Stimulated activated CD8-positive, alpha-beta memory T cell treated with anti-CD3 and anti-CD28 coated beads, Interleukin-15, amount 100 ng/mL, for 24 hours (primary cell): ENCODE measurements at regions not wholly inside any gene's neighbourhood (a gene's known extent, or its start where the extent isn't known, plus 50 kb on each side); places are given as distances from the start of the nearest gene placed in this dataset.

Experiments
- DNase-seq: peaks from one replicate; pipeline ENCODE4 v3.0.0-alpha.2; 2020; ENCODE audit warnings: low read depth

DNA sequence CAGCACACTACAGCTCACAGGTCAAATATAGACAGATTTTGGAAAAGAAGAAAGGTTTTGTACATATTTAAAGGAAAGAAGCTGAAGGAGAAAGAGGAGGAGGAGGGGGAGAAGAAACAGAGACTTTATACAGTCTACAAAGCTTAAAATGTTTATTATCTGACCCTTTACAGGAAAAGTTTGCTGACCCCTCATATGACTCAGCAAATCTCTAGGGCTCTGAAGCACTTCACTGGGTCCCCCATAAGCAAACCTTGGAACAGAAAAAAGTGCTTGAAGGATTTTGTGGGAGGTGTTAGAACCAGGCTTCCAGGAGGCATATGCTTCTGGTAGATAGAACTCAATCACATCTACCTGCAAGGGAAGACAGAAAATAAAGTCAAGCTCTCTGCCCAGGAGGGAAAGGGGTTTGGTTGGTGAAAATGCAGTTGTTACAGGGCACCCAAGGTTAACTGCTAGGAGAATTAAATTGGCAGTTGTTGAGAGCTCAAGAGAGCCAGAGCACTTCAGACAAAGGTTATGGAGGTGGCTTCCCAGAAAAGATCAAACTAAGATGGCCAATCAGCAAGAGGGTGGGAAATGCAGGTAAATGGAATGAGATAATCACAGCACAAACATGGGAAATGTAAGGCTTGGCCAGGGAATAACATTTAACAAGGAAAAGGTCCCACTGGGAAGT lies 207.4 kb upstream of the SGK1 start:
- DNase-seq: no peak

DNA sequence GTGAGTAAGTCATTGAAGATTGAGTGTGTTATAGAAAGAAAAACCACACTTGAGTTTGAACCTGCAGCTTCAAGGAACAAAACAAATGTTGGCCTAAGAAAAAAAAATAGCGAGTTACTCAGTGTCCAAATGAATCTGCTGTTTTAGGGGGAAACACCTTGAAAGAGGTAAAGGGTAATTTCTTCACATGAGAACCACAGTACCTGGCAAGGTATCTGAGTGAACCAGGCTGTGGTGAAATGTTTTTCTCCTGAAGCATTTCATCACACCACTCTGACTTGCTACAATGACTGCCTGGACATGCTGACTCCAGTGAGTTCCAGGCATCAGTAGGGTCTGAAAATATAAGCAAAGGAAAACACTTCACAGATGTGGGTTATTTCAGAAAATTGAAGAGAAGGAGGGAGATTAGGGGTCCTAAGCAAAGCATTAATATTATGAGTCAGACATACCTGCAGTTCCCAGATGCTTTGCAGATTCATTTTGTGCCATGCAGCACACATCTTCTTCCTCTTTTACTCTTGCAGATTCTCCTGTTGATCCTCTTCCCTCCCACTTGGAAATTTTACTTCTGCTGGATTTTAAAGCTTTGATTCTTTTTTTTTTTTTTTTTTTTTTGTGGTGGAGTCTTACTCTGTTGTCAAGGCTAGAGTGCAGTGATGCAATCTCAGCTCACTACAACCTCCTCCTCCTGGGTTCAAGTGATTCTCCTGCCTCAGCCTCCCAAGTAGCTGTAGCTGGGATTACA lies 206.2 kb upstream of the SGK1 start:
- no peak for DNase-seq

DNA sequence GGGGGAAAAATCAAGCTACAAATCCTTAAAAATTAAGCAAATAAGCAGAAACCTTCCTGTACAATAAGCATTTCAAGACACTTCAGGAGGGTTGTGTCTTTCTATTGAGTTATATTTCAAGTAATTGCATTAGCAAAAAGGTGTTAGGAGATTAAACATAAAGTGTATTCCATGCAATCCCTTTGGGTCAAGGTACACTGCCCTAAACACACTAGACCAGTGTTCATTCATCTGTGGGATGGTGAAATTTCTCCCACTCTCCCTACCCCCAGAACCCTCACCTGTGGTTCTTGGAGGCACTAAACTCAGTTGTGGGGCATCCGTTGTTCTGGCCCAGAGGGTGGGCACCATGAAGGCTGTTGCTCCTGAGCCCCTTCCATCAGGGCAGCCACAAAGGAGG lies 205.1 kb upstream of the SGK1 start:
- no peak for DNase-seq

- DNase-seq: no peak
Observed at GRCh38 chr6:134521116-134521501, 203.2 kb upstream of the SGK1 start.

DNA sequence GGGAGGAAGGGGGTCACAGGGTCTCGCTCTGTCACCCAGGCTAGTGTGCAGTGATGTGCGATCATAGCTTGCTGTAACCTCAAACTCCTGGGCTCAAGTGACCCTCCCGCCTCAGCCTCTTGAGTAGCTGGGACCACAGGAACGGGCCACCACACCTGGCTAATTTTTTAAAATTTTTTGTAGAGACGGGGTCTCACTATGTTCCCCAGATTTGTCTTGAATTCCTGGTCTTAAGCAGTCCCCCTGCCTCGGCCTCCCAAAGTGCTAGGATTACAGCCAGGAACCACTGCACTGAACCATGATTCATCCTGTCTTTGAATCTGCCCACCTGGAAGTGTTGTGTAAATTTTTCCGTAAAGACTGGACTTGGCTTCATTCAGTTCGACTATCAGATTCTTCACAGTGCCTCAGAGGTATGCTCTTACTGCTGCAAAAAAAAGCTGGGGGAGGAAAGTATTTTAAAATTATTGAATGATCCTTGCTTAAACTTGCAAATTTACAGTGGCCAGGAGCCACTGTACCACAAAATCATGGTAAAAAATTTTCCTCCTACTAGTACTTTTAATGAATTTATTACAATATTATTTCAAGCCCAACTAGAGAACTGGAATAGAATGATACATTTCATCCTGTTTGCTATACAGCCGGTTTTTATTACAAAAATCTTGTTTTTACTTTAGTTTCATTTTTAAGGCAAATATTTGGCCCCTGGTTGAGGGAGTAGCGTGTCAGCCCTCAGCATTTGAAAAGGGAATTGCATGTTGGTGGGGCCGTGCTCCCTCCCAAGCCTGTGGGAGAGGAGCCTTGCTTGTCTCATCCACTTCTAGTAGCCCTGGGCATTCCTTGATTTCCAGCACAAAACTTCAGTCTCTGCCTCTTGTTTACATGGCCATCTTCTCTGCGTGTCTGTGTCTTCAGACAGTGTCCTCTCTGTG lies 202.5 kb upstream of the SGK1 start:
- no peak for DNase-seq

DNA sequence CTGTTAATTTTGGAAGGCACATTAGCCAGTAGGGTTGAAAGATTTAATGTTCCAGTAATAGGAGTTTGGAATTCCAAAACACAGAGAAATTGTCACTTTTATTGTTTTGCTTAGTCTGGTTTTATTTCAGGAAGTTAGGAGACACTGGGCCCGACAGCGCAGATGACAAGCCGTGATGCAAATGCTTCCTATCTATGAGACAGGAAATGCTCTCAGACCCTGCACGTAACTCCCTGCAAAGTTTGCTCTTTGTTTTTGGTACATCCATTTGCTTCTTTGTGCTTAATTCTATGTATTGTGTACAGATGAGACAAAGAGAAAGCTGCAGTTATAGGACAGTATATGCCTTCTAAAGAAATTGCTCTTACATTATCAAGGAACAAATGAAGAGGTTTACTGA lies 201.6 kb upstream of the SGK1 start:
- DNase-seq: no peak

DNA sequence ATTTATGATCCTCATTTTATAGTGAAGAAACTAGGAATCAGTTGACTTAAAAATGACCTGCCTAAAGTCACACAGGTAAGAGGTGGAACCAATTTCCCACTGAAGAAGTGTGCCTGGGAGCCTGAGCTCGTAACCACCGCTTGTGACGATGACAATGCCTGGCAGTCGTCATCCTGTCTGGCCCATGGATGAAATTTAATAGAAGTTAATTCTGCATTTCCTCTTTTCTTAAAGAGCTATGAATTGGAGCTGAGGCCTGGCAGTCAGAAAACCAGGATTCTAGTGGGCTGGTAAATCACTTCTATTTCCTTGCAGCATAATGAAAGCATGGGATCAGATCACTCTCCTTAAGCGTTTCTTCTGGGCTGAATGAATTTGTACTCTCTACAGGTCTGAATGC lies 200.0 kb upstream of the SGK1 start:
- no peak for DNase-seq

DNA sequence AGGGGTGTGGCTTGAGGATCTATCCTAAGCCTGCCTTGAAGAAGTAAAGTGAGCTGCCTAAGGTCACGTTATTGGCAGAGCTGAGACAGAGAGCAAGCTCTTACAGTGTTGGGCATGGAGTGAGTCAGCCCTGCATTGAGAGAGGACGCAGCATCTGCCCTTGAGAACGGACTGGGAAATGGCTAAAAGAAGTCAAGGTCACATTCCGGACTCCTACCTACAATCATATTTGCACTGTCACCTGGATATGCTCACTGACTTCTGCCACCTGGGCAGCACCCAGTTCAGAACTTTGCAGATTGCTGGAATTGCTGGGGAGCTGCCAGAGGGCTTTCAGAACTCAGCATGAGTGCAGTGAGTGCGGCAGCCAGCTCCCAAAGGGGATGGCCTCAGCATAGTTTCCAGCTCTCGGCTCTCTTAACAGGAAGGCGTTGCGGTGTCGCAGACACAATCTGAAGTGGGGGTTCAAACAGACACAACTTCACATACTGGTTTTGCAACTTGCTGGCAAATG lies 199.3 kb upstream of the SGK1 start:
- no peak for DNase-seq

GRCh38 chr6:134516582-134516981 lies 198.7 kb upstream of the SGK1 start:
- DNase-seq: no peak

GRCh38 chr6:134515986-134516385 lies 198.1 kb upstream of the SGK1 start:
- DNase-seq: no peak

GRCh38 chr6:134512981-134513391 lies 195.1 kb upstream of the SGK1 start:
- DNase-seq: no peak

DNA sequence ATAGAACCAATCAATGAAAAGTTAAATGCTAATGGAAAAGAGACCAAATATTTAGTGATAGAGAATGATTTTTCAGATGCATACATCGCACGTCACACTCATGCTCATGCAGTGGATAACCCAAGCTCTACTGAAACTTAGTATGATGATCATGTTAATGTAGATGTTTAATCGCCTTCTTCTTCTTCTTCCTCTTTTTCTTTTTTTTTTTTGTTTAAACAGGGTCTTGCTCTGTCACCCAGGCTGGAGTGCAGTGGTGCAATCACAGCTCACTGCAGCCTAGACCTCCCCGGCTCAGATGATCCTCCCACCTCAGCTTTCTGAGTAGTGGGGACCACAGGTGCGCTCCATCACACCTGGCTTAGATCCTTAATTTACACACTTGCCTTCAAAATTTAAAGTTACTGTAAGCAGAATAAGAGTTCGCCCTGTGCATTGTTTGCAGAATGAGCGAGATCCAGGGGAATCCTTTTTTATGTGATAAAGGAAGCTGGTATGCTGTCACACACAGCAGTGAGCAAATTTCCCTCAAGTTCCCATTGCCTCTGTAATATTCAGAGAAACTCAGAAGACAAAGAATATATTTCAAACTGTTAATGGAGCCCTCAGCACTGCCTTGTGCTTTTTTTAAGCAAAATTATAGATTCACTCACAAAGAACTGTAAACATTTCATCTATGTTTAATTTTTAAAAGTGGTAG lies 194.2 kb upstream of the SGK1 start:
- DNase-seq: no peak

GRCh38 chr6:134510920-134511319 lies 193.0 kb upstream of the SGK1 start:
- no peak for DNase-seq

DNA sequence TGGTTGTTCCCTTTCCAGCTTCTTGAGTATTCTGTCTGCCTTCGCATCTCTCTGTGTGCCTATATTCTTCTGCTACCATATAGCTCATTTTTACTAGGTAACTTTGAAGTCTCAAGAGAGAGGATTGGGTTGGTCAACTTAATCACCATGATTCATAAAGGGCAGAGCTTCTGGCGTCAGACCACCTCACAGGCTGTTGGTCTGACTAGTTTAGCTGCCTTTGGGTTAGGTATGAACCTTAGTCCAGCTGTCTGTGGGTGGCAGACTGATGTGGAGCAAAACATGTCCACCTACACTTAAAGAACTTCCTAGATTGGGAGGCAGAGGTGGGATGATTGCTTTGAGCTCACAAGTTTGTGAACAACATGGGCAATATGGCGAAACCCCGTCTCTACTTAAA lies 192.2 kb upstream of the SGK1 start:
- no peak for DNase-seq

GRCh38 chr6:134508862-134509498 lies 191.1 kb upstream of the SGK1 start:
- DNase-seq: no peak

GRCh38 chr6:134506162-134506561 lies 188.2 kb upstream of the SGK1 start:
- DNase-seq: no peak

DNA sequence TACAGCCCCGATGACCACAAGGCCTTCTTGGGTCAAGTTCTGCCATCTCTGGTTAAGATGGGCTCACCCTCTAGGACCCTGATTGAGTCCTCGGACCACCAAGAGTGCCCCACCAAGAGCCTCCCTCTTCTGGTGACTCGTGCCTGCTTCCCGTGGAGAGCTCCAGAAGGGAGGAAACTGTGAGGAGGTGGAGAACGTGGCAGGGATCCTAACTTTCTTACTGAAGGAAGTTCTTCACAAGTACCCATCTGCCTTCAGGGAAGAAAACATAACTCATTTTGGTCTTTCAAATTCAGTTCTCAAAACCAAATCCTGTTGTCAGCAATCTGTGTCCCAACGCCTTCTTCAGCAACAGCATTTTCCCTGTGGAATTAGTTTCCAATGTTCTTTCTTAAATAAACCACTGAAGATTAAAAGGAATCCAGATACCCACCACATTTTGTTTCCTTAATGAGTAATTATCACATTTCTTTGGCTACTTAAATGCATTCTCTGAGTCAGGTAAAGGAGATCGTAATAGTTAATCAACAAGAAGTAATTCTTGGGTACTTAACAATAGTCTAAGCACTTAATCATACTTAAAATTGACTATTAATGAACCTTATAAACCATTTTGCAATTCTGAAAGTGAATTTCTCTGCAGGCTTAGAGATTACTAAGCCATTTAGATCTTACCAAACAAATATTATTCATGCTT lies 185.8 kb upstream of the SGK1 start:
- no peak for DNase-seq

GRCh38 chr6:134502614-134503549 lies 185.0 kb upstream of the SGK1 start:
- no peak for DNase-seq

GRCh38 chr6:134495890-134496248 lies 178.0 kb upstream of the SGK1 start:
- no peak for DNase-seq
